ENCODE measurements at regions not wholly inside any gene's neighbourhood (a gene's known extent, or its start where the extent isn't known, plus 50 kb on each side); places are given as distances from the start of the nearest gene placed in this dataset.

GRCh38 chr10:78871796-78872195 lies 197.0 kb upstream of the ZMIZ1 start:
- Histone ChIP-seq H3K27me3 (ENCODE audit: control insufficient read depth in 1 of 2, insufficient read depth in 2 of 2, low read length in 2 of 2) (no peaks in the 10 kb centered on the region), H3K9me3 (ENCODE audit: low read length) (no peaks in the 10 kb centered on the region), H3K27ac (ENCODE audit: low read depth, low read length) (no peak overlapping the region), H3K36me3 (ENCODE audit: insufficient read depth, low read length) (no peaks in the 10 kb centered on the region), H3K4me1 (ENCODE audit: insufficient read depth, low read length) (no peaks in the 10 kb centered on the region), H3K4me3 (ENCODE audit: low read depth in 1 of 2, low read length in 2 of 2) (no peak overlapping the region), H3K9ac (ENCODE audit: low read length) (no peak overlapping the region)

DNA sequence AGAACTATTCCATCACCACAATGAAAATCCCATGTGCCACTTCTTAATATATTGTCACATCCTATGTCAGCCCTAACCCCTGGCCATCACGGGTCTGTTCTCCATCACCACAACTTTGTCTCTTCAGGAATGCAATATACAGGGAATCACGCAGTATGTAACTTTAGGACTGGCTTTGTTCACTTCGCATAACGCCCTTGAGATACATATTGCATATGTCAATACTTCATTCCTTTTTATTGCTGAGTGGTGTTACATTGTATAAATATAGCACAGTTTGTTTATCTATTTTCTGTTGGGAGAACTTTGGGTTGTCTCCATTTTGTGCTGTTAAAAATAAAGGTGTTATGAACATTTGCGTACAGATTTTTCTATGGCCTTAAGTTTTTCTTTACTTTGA lies 195.4 kb upstream of the ZMIZ1 start:
- H3K4me1 ChIP-seq (ENCODE audit: insufficient read depth, low read length): no peaks in the 10 kb centered on the region
- H3K4me3 ChIP-seq (ENCODE audit: low read depth in 1 of 2, low read length in 2 of 2): no peak overlapping the region
- H3K9ac ChIP-seq (ENCODE audit: low read length): no peak overlapping the region
- no peak overlapping the region for H3K27ac ChIP-seq (ENCODE audit: low read depth, low read length)
- H3K9me3 ChIP-seq (ENCODE audit: low read length): no peaks in the 10 kb centered on the region
- H3K36me3 ChIP-seq (ENCODE audit: insufficient read depth, low read length): no peaks in the 10 kb centered on the region
- no peaks in the 10 kb centered on the region for H3K27me3 ChIP-seq (ENCODE audit: control insufficient read depth in 1 of 2, insufficient read depth in 2 of 2, low read length in 2 of 2)

DNA sequence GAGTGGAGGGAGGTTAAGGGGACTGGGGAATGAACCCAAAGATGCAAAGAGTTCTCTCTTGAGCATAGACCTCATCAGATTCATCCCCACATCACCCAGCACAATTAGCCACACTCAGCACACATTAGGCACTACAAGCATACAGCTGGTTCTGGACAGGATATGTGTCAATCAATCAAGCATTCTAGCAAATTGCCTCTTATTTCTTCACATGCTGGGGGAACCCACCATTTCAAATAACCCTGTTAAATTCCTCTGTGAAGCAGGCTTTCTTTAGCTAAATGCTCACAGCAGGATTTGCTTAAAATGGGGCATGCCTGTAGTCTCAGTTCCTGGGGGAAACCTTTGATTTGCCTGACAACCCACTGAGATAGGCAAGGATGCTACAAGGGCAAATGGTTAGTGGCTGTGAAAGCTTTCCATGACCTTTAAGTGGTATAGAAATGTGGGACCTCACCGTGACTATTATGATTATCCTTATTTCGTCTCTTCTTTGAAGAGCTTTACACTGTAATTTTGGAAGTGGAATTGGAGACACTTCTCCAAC lies 193.4 kb upstream of the ZMIZ1 start:
- no peaks in the 10 kb centered on the region for H3K27me3 ChIP-seq (ENCODE audit: control insufficient read depth in 1 of 2, insufficient read depth in 2 of 2, low read length in 2 of 2)
- H3K27ac ChIP-seq (ENCODE audit: low read depth, low read length): no peak overlapping the region
- no peaks in the 10 kb centered on the region for H3K9me3 ChIP-seq (ENCODE audit: low read length)
- H3K9ac ChIP-seq (ENCODE audit: low read length): no peak overlapping the region
- no peaks in the 10 kb centered on the region for H3K4me1 ChIP-seq (ENCODE audit: insufficient read depth, low read length)
- H3K36me3 ChIP-seq (ENCODE audit: insufficient read depth, low read length): no peaks in the 10 kb centered on the region
- no peak overlapping the region for H3K4me3 ChIP-seq (ENCODE audit: low read depth in 1 of 2, low read length in 2 of 2)

GRCh38 chr10:78875932-78876331 lies 192.8 kb upstream of the ZMIZ1 start:
- Histone ChIP-seq H3K27ac (ENCODE audit: low read depth, low read length) (no peak overlapping the region), H3K27me3 (ENCODE audit: control insufficient read depth in 1 of 2, insufficient read depth in 2 of 2, low read length in 2 of 2) (no peaks in the 10 kb centered on the region), H3K4me3 (ENCODE audit: low read depth in 1 of 2, low read length in 2 of 2) (no peak overlapping the region)

DNA sequence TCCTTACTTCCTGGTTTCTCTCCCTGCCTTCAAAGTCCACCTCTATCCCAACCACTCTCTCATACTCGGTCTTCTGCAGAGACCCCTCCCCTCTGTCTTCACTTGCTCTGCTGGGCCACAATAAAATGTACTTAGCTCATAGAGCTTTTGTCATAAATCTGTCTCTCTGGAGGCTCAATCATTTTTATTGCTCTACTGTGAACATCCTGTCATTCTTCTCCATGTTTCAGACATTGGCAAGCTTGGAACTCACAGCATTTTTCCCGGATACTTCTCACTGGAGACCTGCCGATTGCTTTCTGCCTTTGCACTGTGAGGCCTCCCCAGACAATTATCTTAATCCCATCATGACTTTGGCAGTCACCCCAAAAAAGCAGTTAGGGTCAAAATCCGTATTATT lies 192.3 kb upstream of the ZMIZ1 start:
- Histone ChIP-seq H3K9me3 (ENCODE audit: low read length) (no peaks in the 10 kb centered on the region), H3K27ac (ENCODE audit: low read depth, low read length) (no peak overlapping the region), H3K9ac (ENCODE audit: low read length) (no peak overlapping the region), H3K36me3 (ENCODE audit: insufficient read depth, low read length) (no peaks in the 10 kb centered on the region), H3K4me3 (ENCODE audit: low read depth in 1 of 2, low read length in 2 of 2) (no peak overlapping the region), H3K4me1 (ENCODE audit: insufficient read depth, low read length) (no peaks in the 10 kb centered on the region), H3K27me3 (ENCODE audit: control insufficient read depth in 1 of 2, insufficient read depth in 2 of 2, low read length in 2 of 2) (no peaks in the 10 kb centered on the region)

More at GRCh38 chr10:78875932-78876331, 192.8 kb upstream of the ZMIZ1 start:
- Histone ChIP-seq H3K9me3 (ENCODE audit: low read length) (no peaks in the 10 kb centered on the region), H3K9ac (ENCODE audit: low read length) (no peak overlapping the region), H3K36me3 (ENCODE audit: insufficient read depth, low read length) (no peaks in the 10 kb centered on the region), H3K4me1 (ENCODE audit: insufficient read depth, low read length) (no peaks in the 10 kb centered on the region)

GRCh38 chr10:78879621-78880020 lies 189.1 kb upstream of the ZMIZ1 start:
- H3K4me3 ChIP-seq (ENCODE audit: low read depth in 1 of 2, low read length in 2 of 2): no peak overlapping the region
- H3K36me3 ChIP-seq (ENCODE audit: insufficient read depth, low read length): no peaks in the 10 kb centered on the region
- no peaks in the 10 kb centered on the region for H3K27me3 ChIP-seq (ENCODE audit: control insufficient read depth in 1 of 2, insufficient read depth in 2 of 2, low read length in 2 of 2)
- no peak overlapping the region for H3K27ac ChIP-seq (ENCODE audit: low read depth, low read length)
- no peak overlapping the region for H3K9ac ChIP-seq (ENCODE audit: low read length)
- H3K4me1 ChIP-seq (ENCODE audit: insufficient read depth, low read length): no peaks in the 10 kb centered on the region
- no peaks in the 10 kb centered on the region for H3K9me3 ChIP-seq (ENCODE audit: low read length)

DNA sequence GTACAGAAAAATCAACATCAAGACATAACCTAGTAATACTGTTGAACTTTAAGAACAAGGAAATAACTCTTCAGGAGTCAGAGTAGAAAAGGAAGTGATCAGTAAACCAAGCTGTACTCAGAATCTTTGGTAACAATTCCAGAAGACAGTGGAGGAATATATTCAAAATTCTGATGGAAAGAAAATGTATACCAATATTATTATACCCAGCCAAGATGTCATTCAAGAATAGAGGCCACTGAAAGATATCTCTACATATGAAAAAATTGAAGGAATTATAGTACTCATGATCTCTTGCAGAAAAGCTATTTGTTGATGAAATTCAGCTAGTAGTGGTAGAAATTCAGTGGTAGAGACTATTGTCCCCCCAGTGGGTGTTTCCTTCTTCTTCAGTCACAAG lies 182.6 kb upstream of the ZMIZ1 start:
- Histone ChIP-seq H3K9ac (ENCODE audit: low read length) (no peak overlapping the region), H3K4me1 (ENCODE audit: insufficient read depth, low read length) (no peaks in the 10 kb centered on the region), H3K36me3 (ENCODE audit: insufficient read depth, low read length) (no peaks in the 10 kb centered on the region), H3K27ac (ENCODE audit: low read depth, low read length) (no peak overlapping the region), H3K9me3 (ENCODE audit: low read length) (no peaks in the 10 kb centered on the region), H3K27me3 (ENCODE audit: control insufficient read depth in 1 of 2, insufficient read depth in 2 of 2, low read length in 2 of 2) (no peaks in the 10 kb centered on the region), H3K4me3 (ENCODE audit: low read depth in 1 of 2, low read length in 2 of 2) (no peak overlapping the region)

DNA sequence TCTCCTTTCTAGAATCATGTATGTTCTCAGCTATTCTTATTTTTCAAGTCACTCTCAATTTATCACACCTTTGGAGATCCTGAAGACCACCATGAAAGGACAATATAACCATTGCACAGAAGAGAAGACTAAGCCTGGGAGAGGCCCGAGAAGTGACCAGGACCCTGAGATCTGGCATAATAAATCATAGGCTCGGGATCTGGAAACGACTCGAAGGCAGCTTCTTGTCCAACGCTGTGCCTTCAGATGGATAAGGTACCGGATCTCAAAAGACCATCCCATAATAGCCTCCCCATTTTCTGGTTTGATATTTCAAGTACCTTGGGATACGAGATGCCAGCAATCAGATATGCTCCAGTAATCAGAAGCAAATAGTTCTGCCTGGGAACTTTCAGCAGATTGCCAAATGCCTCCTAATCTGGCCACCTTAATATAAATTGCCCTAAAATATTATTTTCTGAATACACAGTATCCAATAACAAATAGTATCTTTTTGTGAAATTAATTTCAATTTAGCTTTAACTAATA lies 179.2 kb upstream of the ZMIZ1 start:
- no peak overlapping the region for H3K9ac ChIP-seq (ENCODE audit: low read length)
- no peak overlapping the region for H3K27ac ChIP-seq (ENCODE audit: low read depth, low read length)
- H3K4me1 ChIP-seq (ENCODE audit: insufficient read depth, low read length): no peaks in the 10 kb centered on the region
- no peaks in the 10 kb centered on the region for H3K9me3 ChIP-seq (ENCODE audit: low read length)
- H3K4me3 ChIP-seq (ENCODE audit: low read depth in 1 of 2, low read length in 2 of 2): no peak overlapping the region
- H3K27me3 ChIP-seq (ENCODE audit: control insufficient read depth in 1 of 2, insufficient read depth in 2 of 2, low read length in 2 of 2): no peaks in the 10 kb centered on the region
- H3K36me3 ChIP-seq (ENCODE audit: insufficient read depth, low read length): no peaks in the 10 kb centered on the region

DNA sequence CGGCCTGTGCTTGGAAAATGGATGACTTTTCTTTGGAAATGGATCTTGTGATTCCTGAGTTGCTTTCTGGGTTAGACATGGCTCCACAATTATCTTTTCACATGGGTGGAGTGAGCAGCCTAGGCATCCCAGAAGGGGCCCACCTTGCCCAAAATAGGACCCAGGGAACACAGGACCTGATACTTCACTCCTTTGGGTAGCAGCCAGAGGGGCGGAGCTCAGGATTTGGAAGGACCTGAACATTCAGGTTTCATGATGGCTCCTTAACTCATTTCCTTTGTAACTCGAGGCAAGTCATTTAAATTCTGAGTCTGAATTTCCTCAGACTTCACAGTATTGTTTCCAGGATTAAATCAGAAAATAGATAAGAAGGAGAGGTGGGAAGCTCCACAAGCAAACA lies 178.3 kb upstream of the ZMIZ1 start:
- Histone ChIP-seq H3K9ac (ENCODE audit: low read length) (no peak overlapping the region), H3K4me1 (ENCODE audit: insufficient read depth, low read length) (no peaks in the 10 kb centered on the region), H3K36me3 (ENCODE audit: insufficient read depth, low read length) (no peaks in the 10 kb centered on the region), H3K4me3 (ENCODE audit: low read depth in 1 of 2, low read length in 2 of 2) (no peak overlapping the region), H3K27me3 (ENCODE audit: control insufficient read depth in 1 of 2, insufficient read depth in 2 of 2, low read length in 2 of 2) (no peaks in the 10 kb centered on the region), H3K9me3 (ENCODE audit: low read length) (no peaks in the 10 kb centered on the region), H3K27ac (ENCODE audit: low read depth, low read length) (no peak overlapping the region)

GRCh38 chr10:78891741-78892140 lies 177.0 kb upstream of the ZMIZ1 start:
- Histone ChIP-seq H3K4me1 (ENCODE audit: insufficient read depth, low read length) (no peaks in the 10 kb centered on the region), H3K9ac (ENCODE audit: low read length) (no peak overlapping the region), H3K36me3 (ENCODE audit: insufficient read depth, low read length) (no peaks in the 10 kb centered on the region), H3K4me3 (ENCODE audit: low read depth in 1 of 2, low read length in 2 of 2) (no peak overlapping the region), H3K9me3 (ENCODE audit: low read length) (no peaks in the 10 kb centered on the region), H3K27me3 (ENCODE audit: control insufficient read depth in 1 of 2, insufficient read depth in 2 of 2, low read length in 2 of 2) (no peaks in the 10 kb centered on the region), H3K27ac (ENCODE audit: low read depth, low read length) (no peak overlapping the region)

DNA sequence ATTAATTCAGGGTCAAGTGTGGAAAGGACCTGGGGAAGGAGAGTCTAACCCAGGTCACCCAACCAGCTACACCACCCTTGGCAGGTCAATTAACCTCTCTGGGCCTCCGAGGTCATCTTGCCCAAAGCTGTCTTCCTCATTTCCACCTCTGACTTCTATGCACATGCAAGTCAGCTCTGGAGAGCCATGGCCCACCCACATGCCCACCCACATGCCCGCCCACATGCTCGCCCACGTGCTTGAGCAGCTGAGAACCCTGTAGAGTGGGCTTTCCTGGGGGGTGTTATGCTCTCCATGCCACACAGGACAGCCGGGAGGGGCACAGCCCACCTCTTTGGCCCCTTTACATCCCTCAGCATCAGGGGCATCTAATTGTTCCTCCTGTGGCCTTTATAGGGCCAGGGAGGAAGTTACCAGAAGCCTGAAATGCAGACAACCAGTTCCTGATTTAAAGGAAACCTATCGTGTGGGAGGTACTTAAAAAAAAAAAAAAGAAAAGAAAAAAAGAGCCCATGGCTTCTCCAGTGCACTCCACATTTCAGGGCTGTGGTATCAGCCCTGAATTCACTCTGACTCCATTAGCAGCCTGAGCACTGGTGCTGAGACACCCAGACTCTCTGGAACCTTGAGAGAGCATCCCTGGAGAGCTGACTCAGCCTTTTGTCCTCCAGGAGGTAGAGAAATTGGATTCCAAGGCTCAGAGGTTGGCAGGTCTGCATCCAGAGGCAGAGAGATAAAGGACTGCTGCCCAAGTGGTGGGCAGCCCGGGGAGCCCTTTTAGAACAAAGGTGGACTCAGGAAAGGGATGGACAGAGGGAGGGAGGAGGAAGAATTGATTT lies 176.2 kb upstream of the ZMIZ1 start:
- H3K9me3 ChIP-seq (ENCODE audit: low read length): no peaks in the 10 kb centered on the region
- H3K27me3 ChIP-seq (ENCODE audit: control insufficient read depth in 1 of 2, insufficient read depth in 2 of 2, low read length in 2 of 2): no peaks in the 10 kb centered on the region
- H3K36me3 ChIP-seq (ENCODE audit: insufficient read depth, low read length): no peaks in the 10 kb centered on the region
- no peak overlapping the region for H3K4me3 ChIP-seq (ENCODE audit: low read depth in 1 of 2, low read length in 2 of 2)
- no peak overlapping the region for H3K9ac ChIP-seq (ENCODE audit: low read length)
- no peaks in the 10 kb centered on the region for H3K4me1 ChIP-seq (ENCODE audit: insufficient read depth, low read length)
- H3K27ac ChIP-seq (ENCODE audit: low read depth, low read length): no peak overlapping the region

GRCh38 chr10:78893217-78893616 lies 175.5 kb upstream of the ZMIZ1 start:
- no peaks in the 10 kb centered on the region for H3K9me3 ChIP-seq (ENCODE audit: low read length)
- H3K27me3 ChIP-seq (ENCODE audit: control insufficient read depth in 1 of 2, insufficient read depth in 2 of 2, low read length in 2 of 2): no peaks in the 10 kb centered on the region
- no peak overlapping the region for H3K4me3 ChIP-seq (ENCODE audit: low read depth in 1 of 2, low read length in 2 of 2)
- H3K36me3 ChIP-seq (ENCODE audit: insufficient read depth, low read length): no peaks in the 10 kb centered on the region
- no peaks in the 10 kb centered on the region for H3K4me1 ChIP-seq (ENCODE audit: insufficient read depth, low read length)
- no peak overlapping the region for H3K27ac ChIP-seq (ENCODE audit: low read depth, low read length)
- no peak overlapping the region for H3K9ac ChIP-seq (ENCODE audit: low read length)
